PFSK-1 (cell line): ENCODE measurements at regions not wholly inside any gene's neighbourhood (a gene's known extent, or its start where the extent isn't known, plus 50 kb on each side); places are given as distances from the start of the nearest gene placed in this dataset.

Experiments
- POLR2AphosphoS5 ChIP-seq: IDR thresholded peaks from 2 replicates; pipeline ENCODE4 v1.6.1; 2012; ENCODE audit warnings: low read depth, mild to moderate bottlenecking, control low read depth, low read length, moderate library complexity
- SIN3A ChIP-seq: IDR thresholded peaks from 2 replicates; pipeline ENCODE4 v1.6.1; 2012; ENCODE audit warnings: mild to moderate bottlenecking, low read length, moderate library complexity, borderline replicate concordance; ENCODE audit not compliant: insufficient read depth
- TAF1 ChIP-seq: IDR thresholded peaks from 2 replicates; pipeline ENCODE4 v1.6.1; 2012; ENCODE audit warnings: low read length, control low read depth, borderline replicate concordance; ENCODE audit not compliant: insufficient read depth
- TF ChIP-seq, protein P1 (sequence below), 2 experiments: IDR thresholded peaks; 2 replicates each; pipeline versions ENCODE4 v1.6.1 to v1.8.0; 2011 to 2012; ENCODE audit warnings: low read depth in 2 of 2, low read length in 2 of 2, control low read depth in 1 of 2, inconsistent platforms in 1 of 2, mild to moderate bottlenecking in 1 of 2, moderate library complexity in 1 of 2; ENCODE audit not compliant: insufficient read depth in 1 of 2

DNA sequence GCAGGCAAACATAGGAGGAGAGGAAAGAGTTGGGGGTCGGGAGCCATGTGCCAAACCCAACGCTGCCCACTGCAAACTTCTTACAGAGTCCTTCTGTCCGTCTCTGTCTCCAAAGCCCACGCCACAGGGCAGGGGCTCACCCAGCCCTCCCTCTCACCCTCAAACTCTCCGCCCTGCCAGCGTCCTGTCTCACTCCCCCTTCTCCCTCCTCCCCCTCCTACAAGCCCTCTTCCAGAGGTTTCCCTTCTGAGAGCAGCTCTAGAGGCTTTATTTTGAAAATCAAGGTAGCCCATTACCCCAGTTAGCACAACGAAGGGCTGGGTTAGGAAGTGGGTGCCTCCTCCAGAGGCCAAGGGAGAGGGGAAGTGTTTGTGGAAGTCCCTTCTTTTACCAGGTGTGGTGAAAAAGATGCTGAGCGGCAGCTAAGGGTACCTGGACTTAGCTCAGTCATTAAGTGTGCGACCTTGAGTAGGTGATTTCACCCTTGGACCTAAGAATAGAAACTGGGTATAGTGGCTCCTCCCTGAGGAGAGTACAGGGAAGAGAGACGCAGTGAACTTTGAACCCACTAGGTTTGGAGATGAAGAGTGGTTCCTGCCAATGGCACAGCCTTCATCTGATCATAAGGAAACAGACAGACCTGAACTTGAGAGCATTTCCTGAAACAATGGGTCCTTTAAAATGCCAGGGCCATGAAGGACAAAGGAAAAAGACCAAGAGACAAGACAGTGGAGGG, 123.8 kb downstream of the BANF2 start:
- TF ChIP-seq TAF1 (no peak), POLR2AphosphoS5 (no peak), SIN3A (no peak)
- TF ChIP-seq, protein P1, sequence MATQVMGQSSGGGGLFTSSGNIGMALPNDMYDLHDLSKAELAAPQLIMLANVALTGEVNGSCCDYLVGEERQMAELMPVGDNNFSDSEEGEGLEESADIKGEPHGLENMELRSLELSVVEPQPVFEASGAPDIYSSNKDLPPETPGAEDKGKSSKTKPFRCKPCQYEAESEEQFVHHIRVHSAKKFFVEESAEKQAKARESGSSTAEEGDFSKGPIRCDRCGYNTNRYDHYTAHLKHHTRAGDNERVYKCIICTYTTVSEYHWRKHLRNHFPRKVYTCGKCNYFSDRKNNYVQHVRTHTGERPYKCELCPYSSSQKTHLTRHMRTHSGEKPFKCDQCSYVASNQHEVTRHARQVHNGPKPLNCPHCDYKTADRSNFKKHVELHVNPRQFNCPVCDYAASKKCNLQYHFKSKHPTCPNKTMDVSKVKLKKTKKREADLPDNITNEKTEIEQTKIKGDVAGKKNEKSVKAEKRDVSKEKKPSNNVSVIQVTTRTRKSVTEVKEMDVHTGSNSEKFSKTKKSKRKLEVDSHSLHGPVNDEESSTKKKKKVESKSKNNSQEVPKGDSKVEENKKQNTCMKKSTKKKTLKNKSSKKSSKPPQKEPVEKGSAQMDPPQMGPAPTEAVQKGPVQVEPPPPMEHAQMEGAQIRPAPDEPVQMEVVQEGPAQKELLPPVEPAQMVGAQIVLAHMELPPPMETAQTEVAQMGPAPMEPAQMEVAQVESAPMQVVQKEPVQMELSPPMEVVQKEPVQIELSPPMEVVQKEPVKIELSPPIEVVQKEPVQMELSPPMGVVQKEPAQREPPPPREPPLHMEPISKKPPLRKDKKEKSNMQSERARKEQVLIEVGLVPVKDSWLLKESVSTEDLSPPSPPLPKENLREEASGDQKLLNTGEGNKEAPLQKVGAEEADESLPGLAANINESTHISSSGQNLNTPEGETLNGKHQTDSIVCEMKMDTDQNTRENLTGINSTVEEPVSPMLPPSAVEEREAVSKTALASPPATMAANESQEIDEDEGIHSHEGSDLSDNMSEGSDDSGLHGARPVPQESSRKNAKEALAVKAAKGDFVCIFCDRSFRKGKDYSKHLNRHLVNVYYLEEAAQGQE (IDR thresholded peaks at IDR 0.05; ENCODE audit: insufficient read depth in 1 of 2, low read depth in 2 of 2, low read length in 2 of 2): no peak
